HG02763 (cell line): ENCODE measurements at regions not wholly inside any gene's neighbourhood (a gene's known extent, or its start where the extent isn't known, plus 50 kb on each side); places are given as distances from the start of the nearest gene placed in this dataset.

Experiments used
- ATAC-seq: cut with Tn5 transposase; IDR thresholded peaks from one replicate; pipeline ENCODE4 v1.9.1; 2021; ENCODE audit warnings: mild to moderate bottlenecking, moderate library complexity; ENCODE audit not compliant: unreplicated experiment

- no peak for ATAC-seq
Observed at GRCh38 chr14:99065551-99065950, 206.4 kb downstream of the BCL11B start.

GRCh38 chr14:99066378-99066777, 205.6 kb downstream of the BCL11B start:
- no peak for ATAC-seq

GRCh38 chr14:99067141-99067920, 204.7 kb downstream of the BCL11B start:
- no peak for ATAC-seq

GRCh38 chr14:99067927-99068326, 204.1 kb downstream of the BCL11B start:
- no peak for ATAC-seq

GRCh38 chr14:99069946-99070345, 202.1 kb downstream of the BCL11B start:
- ATAC-seq: no peak

- ATAC-seq: no peak
Observed at GRCh38 chr14:99072433-99072832, 199.6 kb downstream of the BCL11B start.

- ATAC-seq: no peak
Observed at GRCh38 chr14:99072956-99073355, 199.0 kb downstream of the BCL11B start.

- no peak for ATAC-seq
Observed at GRCh38 chr14:99073431-99073830, 198.6 kb downstream of the BCL11B start.

GRCh38 chr14:99075061-99075460, 196.9 kb downstream of the BCL11B start:
- no peak for ATAC-seq

- ATAC-seq: no peak
Observed at GRCh38 chr14:99075771-99076375, 196.1 kb downstream of the BCL11B start.

- ATAC-seq: no peak
Observed at GRCh38 chr14:99077076-99077843, 194.7 kb downstream of the BCL11B start.

GRCh38 chr14:99077844-99078236, 194.2 kb downstream of the BCL11B start:
- no peak for ATAC-seq

GRCh38 chr14:99078426-99078825, 193.6 kb downstream of the BCL11B start:
- ATAC-seq: no peak

- no peak for ATAC-seq
Observed at GRCh38 chr14:99079061-99079727, 192.8 kb downstream of the BCL11B start.

- no peak for ATAC-seq
Observed at GRCh38 chr14:99080306-99080705, 191.7 kb downstream of the BCL11B start.

- no peak for ATAC-seq
Observed at GRCh38 chr14:99081156-99081765, 190.7 kb downstream of the BCL11B start.

GRCh38 chr14:99081880-99082279, 190.1 kb downstream of the BCL11B start:
- ATAC-seq: no peak

- ATAC-seq: no peak
Observed at GRCh38 chr14:99093532-99094517, 178.2 kb downstream of the BCL11B start.

GRCh38 chr14:99094901-99095300, 177.1 kb downstream of the BCL11B start:
- ATAC-seq: no peak

GRCh38 chr14:99095369-99095768, 176.6 kb downstream of the BCL11B start:
- no peak for ATAC-seq
